Keratinocyte (primary cell): ENCODE measurements at regions not wholly inside any gene's neighbourhood (a gene's known extent, or its start where the extent isn't known, plus 50 kb on each side); places are given as distances from the start of the nearest gene placed in this dataset.

Source experiments
- DNase-seq: peaks from one replicate; pipeline ENCODE4 v3.0.0-alpha.2; 2011; ENCODE audit warnings: low read depth, missing footprints, low spot score
- FAIRE-seq: peaks from 2 replicates; lab custom pipeline; 2011; peaks lifted over from hg19 to GRCh38; lab: Jason Lieb, UNC
- H2AFZ ChIP-seq: 2 replicates; pipeline ENCODE4 v1.6.0; 2012; ENCODE audit warnings: low read length, control low read depth, inconsistent platforms; ENCODE audit not compliant: control insufficient read depth
- H3K27ac ChIP-seq: 2 replicates; pipeline ENCODE4 v1.5.1; 2011; ENCODE audit warnings: low read length; ENCODE audit not compliant: control insufficient read depth, insufficient read depth
- H3K27me3 ChIP-seq: 3 replicates; pipeline ENCODE4 v1.6.0; 2011; ENCODE audit warnings: low read length; ENCODE audit not compliant: control insufficient read depth, insufficient read depth; ENCODE audit errors: extremely low read depth
- H3K36me3 ChIP-seq, 2 experiments: 2 replicates in 1 of 2; 3 replicates in 1 of 2; pipeline ENCODE4 v1.5.1; 2011; ENCODE audit warnings: low read length in 2 of 2, mild to moderate bottlenecking in 1 of 2; ENCODE audit not compliant: control insufficient read depth in 2 of 2, insufficient read depth in 2 of 2; ENCODE audit errors: extremely low read depth in 1 of 2
- H3K4me1 ChIP-seq: 3 replicates; pipeline ENCODE4 v1.5.1; 2011; ENCODE audit warnings: low read length; ENCODE audit not compliant: control insufficient read depth, insufficient read depth; ENCODE audit errors: extremely low read depth
- H3K4me2 ChIP-seq: 3 replicates; pipeline ENCODE4 v1.6.0; 2011; ENCODE audit warnings: low read depth, low read length; ENCODE audit not compliant: control insufficient read depth, insufficient read depth; ENCODE audit errors: extremely low read depth
- H3K4me3 ChIP-seq, 3 experiments: fragments of 200-600 bp in 1 of 3; sonication (generic) in 1 of 3; 2 replicates in 2 of 3; 3 replicates in 1 of 3; pipeline ENCODE4 v1.5.1; 2011 to 2016; ENCODE audit warnings: low read length in 3 of 3, mild to moderate bottlenecking in 3 of 3, control low read depth in 2 of 3, inconsistent platforms in 1 of 3, low read depth in 1 of 3, mixed read lengths in 1 of 3, mixed run types in 1 of 3, moderate library complexity in 1 of 3; ENCODE audit not compliant: control insufficient read depth in 2 of 3, insufficient read depth in 2 of 3; ENCODE audit errors: extremely low read depth in 1 of 3
- H3K79me2 ChIP-seq: 2 replicates; pipeline ENCODE4 v1.6.0; 2012; ENCODE audit warnings: low read length; ENCODE audit not compliant: control insufficient read depth, insufficient read depth
- H3K9ac ChIP-seq: 3 replicates; pipeline ENCODE4 v1.6.0; 2011; ENCODE audit warnings: low read length; ENCODE audit not compliant: control insufficient read depth, insufficient read depth; ENCODE audit errors: extremely low read depth
- H3K9me1 ChIP-seq: 3 replicates; pipeline ENCODE4 v1.6.0; 2011; ENCODE audit warnings: low read length; ENCODE audit not compliant: control insufficient read depth, insufficient read depth; ENCODE audit errors: extremely low read depth
- H3K9me3 ChIP-seq: 2 replicates; pipeline ENCODE4 v1.5.1; 2012; ENCODE audit warnings: low read depth, low read length; ENCODE audit not compliant: control insufficient read depth
- H4K20me1 ChIP-seq: 3 replicates; pipeline ENCODE4 v1.6.0; 2011; ENCODE audit warnings: low read length; ENCODE audit not compliant: control insufficient read depth, insufficient read depth; ENCODE audit errors: extremely low read depth
- EZH2 ChIP-seq: IDR thresholded peaks from one replicate; pipeline ENCODE4 v1.6.1; 2012; ENCODE audit warnings: inconsistent platforms, mild to moderate bottlenecking, low read length, moderate library complexity
- dilution Hi-C: fragments of 300-500 bp; cut with MboI; formaldehyde crosslinking; loops from one replicate; pipeline ENCODE4 v1.7.0; 2020; ENCODE audit warnings: low sequenced_read_pairs; ENCODE audit not compliant: extremely low pct_ligation_motif_present
- TF ChIP-seq, protein P1 (sequence below), 3 experiments: IDR thresholded peaks in 1 of 3; conservative IDR thresholded peaks in 1 of 3; optimal IDR thresholded peaks in 1 of 3; 2 replicates in 2 of 3; 3 replicates in 1 of 3; pipeline versions ENCODE3 to v1.5.1; 2011; ENCODE audit warnings: low read length in 3 of 3, mild to moderate bottlenecking in 3 of 3, moderate library complexity in 2 of 3, control low read depth in 1 of 3, inconsistent platforms in 1 of 3; ENCODE audit not compliant: insufficient read depth in 2 of 3; ENCODE audit errors: extremely low read depth in 1 of 3

DNA sequence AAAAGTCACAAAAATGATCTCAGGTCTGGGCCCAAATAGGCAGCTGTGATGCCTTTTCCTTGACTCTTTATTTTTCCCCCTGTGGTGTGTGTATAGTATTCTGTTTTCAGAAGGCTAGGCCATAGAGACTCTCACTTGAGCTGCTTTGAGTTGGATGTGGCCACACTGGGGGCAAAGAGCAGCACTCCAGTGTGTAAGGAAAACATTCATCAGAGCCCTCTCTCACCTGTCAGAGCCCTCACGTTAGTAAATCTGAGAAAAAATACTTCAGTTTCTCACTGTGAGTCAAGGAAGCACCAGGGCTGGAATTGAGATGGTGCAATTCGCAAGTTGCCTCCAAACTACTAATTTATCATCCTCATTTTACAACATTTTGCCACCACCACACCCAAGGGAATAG is 136.1 kb downstream of the ST6GAL2 start:
- no peak for DNase-seq
- TF ChIP-seq EZH2 = no peak
- TF ChIP-seq, protein P1, sequence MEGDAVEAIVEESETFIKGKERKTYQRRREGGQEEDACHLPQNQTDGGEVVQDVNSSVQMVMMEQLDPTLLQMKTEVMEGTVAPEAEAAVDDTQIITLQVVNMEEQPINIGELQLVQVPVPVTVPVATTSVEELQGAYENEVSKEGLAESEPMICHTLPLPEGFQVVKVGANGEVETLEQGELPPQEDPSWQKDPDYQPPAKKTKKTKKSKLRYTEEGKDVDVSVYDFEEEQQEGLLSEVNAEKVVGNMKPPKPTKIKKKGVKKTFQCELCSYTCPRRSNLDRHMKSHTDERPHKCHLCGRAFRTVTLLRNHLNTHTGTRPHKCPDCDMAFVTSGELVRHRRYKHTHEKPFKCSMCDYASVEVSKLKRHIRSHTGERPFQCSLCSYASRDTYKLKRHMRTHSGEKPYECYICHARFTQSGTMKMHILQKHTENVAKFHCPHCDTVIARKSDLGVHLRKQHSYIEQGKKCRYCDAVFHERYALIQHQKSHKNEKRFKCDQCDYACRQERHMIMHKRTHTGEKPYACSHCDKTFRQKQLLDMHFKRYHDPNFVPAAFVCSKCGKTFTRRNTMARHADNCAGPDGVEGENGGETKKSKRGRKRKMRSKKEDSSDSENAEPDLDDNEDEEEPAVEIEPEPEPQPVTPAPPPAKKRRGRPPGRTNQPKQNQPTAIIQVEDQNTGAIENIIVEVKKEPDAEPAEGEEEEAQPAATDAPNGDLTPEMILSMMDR (optimal IDR thresholded peaks at IDR 0.05 in 1 of 3, IDR thresholded peaks at IDR 0.05 in 1 of 3, conservative IDR thresholded peaks at IDR 0.05 in 1 of 3; ENCODE audit: extremely low read depth in 1 of 3, insufficient read depth in 2 of 3, low read length in 3 of 3) = no peak
- Histone ChIP-seq H3K27me3 (no peaks in the 10 kb centered on the region), H4K20me1 (no peaks in the 10 kb centered on the region), H3K4me3 (no peak overlapping the region), H3K4me2 (no peak overlapping the region), H3K36me3 (no peaks in the 10 kb centered on the region), H3K79me2 (no peaks in the 10 kb centered on the region), H3K27ac (no peak overlapping the region), H2AFZ (no peak overlapping the region), H3K9ac (no peak overlapping the region), H3K9me1 (no peaks in the 10 kb centered on the region), H3K4me1 (no peaks in the 10 kb centered on the region), H3K9me3 (no peaks in the 10 kb centered on the region)
- dilution Hi-C loops = no loop called here
- FAIRE-seq = no peak
